DMS53 treated with DMSO at 0.1 percent for 48 hours (cell line): ENCODE measurements at regions not wholly inside any gene's neighbourhood (a gene's known extent, or its start where the extent isn't known, plus 50 kb on each side); places are given as distances from the start of the nearest gene placed in this dataset.

Experiments used
- DNase-seq: peaks from one replicate; lab custom pipeline; 2025; ENCODE audit not compliant: unreplicated experiment; lab: John Stamatoyannopoulos, UW

GRCh38 chr15:94749811-94750617, 518.7 kb downstream of the MCTP2 start:
- no peak for DNase-seq

GRCh38 chr15:94760348-94760747, 529.0 kb downstream of the MCTP2 start:
- no peak for DNase-seq

DNA sequence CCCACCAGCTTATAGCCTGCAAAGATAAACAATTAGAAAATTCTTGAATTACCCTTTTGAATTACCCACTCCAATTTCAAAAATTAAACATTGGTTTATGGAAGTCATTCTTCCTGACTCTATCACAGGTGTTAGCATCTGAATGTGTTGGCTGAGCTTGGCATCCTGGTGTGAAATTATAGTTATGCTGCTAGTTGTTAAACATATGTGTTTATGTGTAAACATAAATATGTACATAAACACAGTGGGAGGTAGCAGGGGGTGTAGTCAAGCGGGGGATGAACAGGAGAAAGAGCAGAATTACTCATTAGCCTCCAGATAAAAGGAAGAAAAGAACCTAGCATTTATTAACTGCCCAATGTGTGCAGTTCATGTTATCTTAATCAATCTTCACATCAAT, 530.2 kb downstream of the MCTP2 start:
- DNase-seq = no peak

GRCh38 chr15:94769089-94769488, 537.7 kb downstream of the MCTP2 start:
- no peak for DNase-seq

- no peak for DNase-seq
These were observed 538.8 kb downstream of the MCTP2 start for GRCh38 chr15:94770199-94770598.

DNA sequence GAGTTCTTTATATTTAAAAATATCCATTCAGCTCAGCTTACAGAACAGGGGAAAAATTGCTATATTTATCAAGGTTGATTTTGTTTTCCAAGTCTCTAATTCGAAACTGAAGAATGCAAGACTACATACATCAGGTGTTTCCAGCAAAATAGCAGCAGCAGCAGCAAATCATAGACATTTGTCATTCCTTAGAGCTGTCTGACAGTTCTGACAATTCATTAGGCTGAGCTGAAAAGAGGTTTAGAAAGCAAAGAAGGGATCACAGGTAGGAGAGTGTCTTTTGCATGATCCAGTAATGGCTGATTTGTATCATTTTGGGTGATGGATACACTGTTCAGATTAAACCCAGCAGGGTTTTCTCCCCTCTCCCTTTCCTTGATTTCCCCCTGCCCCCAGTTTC, 545.7 kb downstream of the MCTP2 start:
- DNase-seq = no peak

DNA sequence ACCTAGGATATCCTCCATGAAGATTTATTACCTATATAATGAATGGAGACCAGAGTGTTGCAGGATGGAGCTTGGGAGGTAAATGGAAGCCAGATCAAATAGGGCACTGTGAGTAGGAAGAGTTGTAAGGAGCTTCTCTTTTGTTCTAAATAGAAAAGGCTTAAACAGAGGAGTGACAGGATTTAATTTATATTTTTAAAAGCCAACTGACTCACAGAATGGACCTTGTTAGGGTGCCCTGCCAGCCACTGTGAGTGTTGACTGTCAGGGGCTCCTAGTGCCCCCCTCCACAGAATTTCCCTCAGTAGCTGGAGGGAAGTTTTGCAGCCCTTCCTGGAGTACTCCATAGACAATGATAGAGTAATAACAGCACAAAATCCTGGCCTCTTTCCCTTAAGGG, 547.5 kb downstream of the MCTP2 start:
- no peak for DNase-seq

- DNase-seq = no peak
These were observed 548.8 kb downstream of the MCTP2 start for GRCh38 chr15:94780166-94780565.

GRCh38 chr15:94785091-94785490, 553.7 kb downstream of the MCTP2 start:
- no peak for DNase-seq

- no peak for DNase-seq
These were observed 559.6 kb downstream of the MCTP2 start for GRCh38 chr15:94791008-94791407.

DNA sequence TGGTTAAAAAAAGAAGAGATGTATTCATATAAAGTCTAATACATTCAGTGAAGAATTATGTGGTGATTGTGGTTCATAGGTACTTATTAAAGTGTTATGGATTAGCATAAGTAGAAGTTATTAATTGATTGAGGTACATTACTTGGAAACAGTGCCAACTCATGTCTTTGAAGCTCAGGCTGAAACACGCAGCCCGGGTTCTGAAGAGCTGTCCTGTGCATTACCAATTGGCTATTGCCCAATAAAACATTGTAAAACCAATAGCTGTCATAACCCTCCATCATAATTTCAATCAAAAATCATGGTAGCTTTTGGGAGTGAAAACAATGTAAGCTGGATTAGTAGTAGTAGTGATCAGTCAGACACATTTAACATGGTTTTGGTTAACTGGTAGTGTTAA, 560.1 kb downstream of the MCTP2 start:
- no peak for DNase-seq

- DNase-seq = no peak
These were observed 560.8 kb downstream of the MCTP2 start for GRCh38 chr15:94792196-94792595.

GRCh38 chr15:94793207-94793606, 561.8 kb downstream of the MCTP2 start:
- DNase-seq = no peak

DNA sequence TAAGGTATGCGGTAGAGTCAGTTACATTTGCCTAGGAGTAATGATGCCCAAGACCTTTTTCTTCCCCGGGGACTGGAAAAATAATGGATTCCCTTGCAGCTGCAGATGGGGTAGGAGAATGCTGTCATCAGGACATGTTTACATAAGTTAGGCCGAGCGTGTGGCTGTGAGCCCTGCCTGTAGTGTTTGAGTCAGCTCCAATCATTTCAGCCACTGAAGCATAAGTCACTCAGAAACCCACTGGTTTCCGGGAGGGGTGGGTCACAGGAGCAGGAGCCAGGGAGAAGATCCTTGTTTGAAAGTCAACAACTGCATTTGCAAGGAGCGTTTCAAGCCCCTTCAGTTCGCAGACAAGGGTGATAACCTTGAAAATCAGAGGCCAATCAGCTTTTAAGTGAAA, 562.3 kb downstream of the MCTP2 start:
- no peak for DNase-seq

- DNase-seq = no peak
These were observed 573.3 kb downstream of the MCTP2 start for GRCh38 chr15:94804613-94805012.

DNA sequence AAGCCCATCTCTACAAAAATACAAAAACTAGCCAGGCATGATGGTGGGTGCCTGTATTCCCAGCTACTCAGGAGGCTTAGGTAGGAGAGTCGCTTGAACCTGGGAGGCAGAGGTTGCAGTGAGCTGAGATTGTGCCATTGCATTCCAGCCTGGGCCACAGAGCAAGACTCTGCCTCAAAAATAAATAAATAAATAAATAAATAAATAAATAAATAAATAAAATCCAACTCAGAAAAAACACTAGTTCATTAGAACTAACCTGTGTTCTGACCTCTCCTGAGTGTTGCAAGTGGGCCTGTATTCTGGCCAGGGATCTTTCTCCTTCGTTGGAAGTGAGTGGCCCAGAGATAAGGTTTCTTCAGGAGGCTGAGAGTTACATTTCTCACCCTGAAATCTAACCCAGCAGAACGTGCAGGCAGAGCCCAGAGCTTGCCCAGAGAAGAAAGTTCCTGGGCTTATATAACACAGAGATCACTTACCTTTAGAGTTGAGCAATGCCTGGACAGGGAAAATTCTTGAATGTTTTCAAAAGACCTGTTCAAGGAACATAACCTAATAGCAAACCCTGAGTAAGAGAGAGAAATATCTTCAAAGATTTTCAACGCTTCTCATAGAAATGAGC, 583.9 kb downstream of the MCTP2 start:
- no peak for DNase-seq

- DNase-seq = no peak
These were observed 584.6 kb downstream of the MCTP2 start for GRCh38 chr15:94815914-94816313.

DNA sequence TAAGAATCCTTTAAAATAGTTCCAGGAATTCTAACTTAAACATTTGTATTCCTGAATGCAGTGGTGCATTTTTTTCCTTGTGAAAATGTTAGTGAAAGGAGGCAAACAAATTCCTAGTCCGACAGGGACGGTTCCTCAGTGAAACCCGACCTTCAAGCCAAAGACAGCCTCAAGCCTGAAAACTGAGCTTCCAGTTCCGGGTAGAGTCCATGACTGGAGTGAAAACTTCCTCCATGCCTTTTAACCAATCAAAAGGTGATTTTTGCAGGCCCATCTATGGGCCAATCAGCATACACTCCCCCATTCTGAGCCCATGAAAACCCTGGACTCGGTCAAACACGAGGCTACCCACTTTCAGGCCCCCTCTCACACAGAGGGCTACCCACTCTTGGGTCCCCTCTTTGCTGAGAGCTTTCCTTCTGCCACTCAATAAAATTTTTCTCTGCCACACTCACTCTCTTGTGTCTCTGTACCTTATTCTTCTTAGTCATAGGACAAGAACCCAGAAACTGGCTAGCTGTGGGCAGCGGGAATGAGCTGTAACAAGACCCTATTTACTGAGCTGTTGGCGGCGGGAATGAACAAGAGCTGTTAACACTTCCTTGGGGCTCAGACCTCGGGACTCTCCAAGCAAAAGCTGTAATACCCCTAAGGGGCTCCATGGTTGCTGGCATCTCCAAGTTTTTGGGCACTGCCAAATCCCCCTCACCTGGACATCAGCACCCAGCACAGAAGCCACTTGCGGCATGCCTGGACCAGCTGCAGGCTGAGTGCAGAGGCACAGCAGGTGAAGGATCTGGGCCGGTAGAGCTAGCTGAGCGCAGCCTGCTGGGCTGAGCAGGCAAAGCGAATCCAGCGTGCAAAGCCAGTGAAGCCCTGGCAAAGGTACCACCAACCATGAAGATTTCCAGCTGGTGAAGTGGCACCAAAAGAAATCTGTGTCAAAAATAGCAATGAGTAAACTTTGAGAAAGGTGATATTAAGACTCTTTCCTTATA, 598.8 kb downstream of the MCTP2 start:
- no peak for DNase-seq

- DNase-seq = no peak
These were observed 602.6 kb downstream of the MCTP2 start for GRCh38 chr15:94834000-94834399.

GRCh38 chr15:94834494-94834893, 603.1 kb downstream of the MCTP2 start:
- DNase-seq = no peak

- no peak for DNase-seq
These were observed 606.9 kb downstream of the MCTP2 start for GRCh38 chr15:94838281-94838680.
